ENCODE measurements at regions not wholly inside any gene's neighbourhood (a gene's known extent, or its start where the extent isn't known, plus 50 kb on each side); places are given as distances from the start of the nearest gene placed in this dataset.

- ChIA-PET POLR2A (no interaction called here), CTCF (no interaction called here)
- Histone ChIP-seq H3K4me3 (ENCODE audit: control insufficient read depth in 1 of 7, extremely low read depth in 1 of 7, insufficient read depth in 4 of 7, low read depth in 2 of 7, low read length in 6 of 7) (no peak overlapping the region), H3K9me3 (ENCODE audit: control extremely low read depth in 1 of 5, control insufficient read depth in 4 of 5, insufficient read depth in 2 of 5, low read depth in 1 of 5, low read length in 4 of 5) (peaks cover 0 to 2% (median 0%) of the 10 kb centered on the region in 5 experiments), H3K4me1 (ENCODE audit: control extremely low read depth in 1 of 4, control insufficient read depth in 4 of 4, insufficient read depth in 4 of 4, low read length in 3 of 4) (peaks cover 0 to 14% (median 9%) of the 10 kb centered on the region in 4 experiments), H3K27ac (ENCODE audit: insufficient read depth in 1 of 2, low read depth in 1 of 2, low read length in 2 of 2, poor library complexity in 1 of 2, severe bottlenecking in 2 of 2) (no peak overlapping the region), H3K36me3 (ENCODE audit: control insufficient read depth in 4 of 4, insufficient read depth in 4 of 4, low read length in 3 of 4) (no peaks in the 10 kb centered on the region), H3K27me3 (replicated peaks in 2 of 5; ENCODE audit: control insufficient read depth in 4 of 5, insufficient read depth in 5 of 5, low read length in 4 of 5) (no peaks in the 10 kb centered on the region)
- peak in 2 of 3 donors; percentile 27 to 36 for DNase-seq
- WGBS (ENCODE audit: insufficient coverage), result 11% methylated on average over 4 of the region's 4 CpGs
These were observed 188.3 kb downstream of the RSL24D1 start for GRCh38 chr15:55008421-55008820.

- POLR2A ChIA-PET, result no interaction called here
- WGBS (ENCODE audit: insufficient coverage), result 30% methylated on average over 4 of the region's 5 CpGs
- H3K27me3 ChIP-seq (replicated peaks in 2 of 5; ENCODE audit: control insufficient read depth in 4 of 5, insufficient read depth in 5 of 5, low read length in 4 of 5), result no peaks in the 10 kb centered on the region
- no peaks in the 10 kb centered on the region for H3K36me3 ChIP-seq (ENCODE audit: control insufficient read depth in 4 of 4, insufficient read depth in 4 of 4, low read length in 3 of 4)
- H3K4me1 ChIP-seq (ENCODE audit: control extremely low read depth in 1 of 4, control insufficient read depth in 4 of 4, insufficient read depth in 4 of 4, low read length in 3 of 4), result peaks cover 0 to 14% (median 9%) of the 10 kb centered on the region in 4 experiments
- CTCF ChIA-PET, result no interaction called here
- DNase-seq, result peak in 2 of 3 donors; percentile 10 to 12
- H3K4me3 ChIP-seq (ENCODE audit: control insufficient read depth in 1 of 7, extremely low read depth in 1 of 7, insufficient read depth in 4 of 7, low read depth in 2 of 7, low read length in 6 of 7), result no peak overlapping the region
- H3K9me3 ChIP-seq (ENCODE audit: control extremely low read depth in 1 of 5, control insufficient read depth in 4 of 5, insufficient read depth in 2 of 5, low read depth in 1 of 5, low read length in 4 of 5), result peaks cover 0 to 4% (median 0%) of the 10 kb centered on the region in 5 experiments
- H3K27ac ChIP-seq (ENCODE audit: insufficient read depth in 1 of 2, low read depth in 1 of 2, low read length in 2 of 2, poor library complexity in 1 of 2, severe bottlenecking in 2 of 2), result no peak overlapping the region
These were observed 189.2 kb downstream of the RSL24D1 start for GRCh38 chr15:55007561-55007960.

- POLR2A ChIA-PET, result no interaction called here
- no peak for DNase-seq
- no peak overlapping the region for H3K27ac ChIP-seq (ENCODE audit: insufficient read depth in 1 of 2, low read depth in 1 of 2, low read length in 2 of 2, poor library complexity in 1 of 2, severe bottlenecking in 2 of 2)
- H3K4me1 ChIP-seq (ENCODE audit: control extremely low read depth in 1 of 4, control insufficient read depth in 4 of 4, insufficient read depth in 4 of 4, low read length in 3 of 4), result peaks cover 0 to 14% (median 9%) of the 10 kb centered on the region in 4 experiments
- no peak overlapping the region for H3K4me3 ChIP-seq (ENCODE audit: control insufficient read depth in 1 of 7, extremely low read depth in 1 of 7, insufficient read depth in 4 of 7, low read depth in 2 of 7, low read length in 6 of 7)
- no peaks in the 10 kb centered on the region for H3K36me3 ChIP-seq (ENCODE audit: control insufficient read depth in 4 of 4, insufficient read depth in 4 of 4, low read length in 3 of 4)
- H3K9me3 ChIP-seq (ENCODE audit: control extremely low read depth in 1 of 5, control insufficient read depth in 4 of 5, insufficient read depth in 2 of 5, low read depth in 1 of 5, low read length in 4 of 5), result peaks cover 0 to 5% (median 2%) of the 10 kb centered on the region in 5 experiments
- CTCF ChIA-PET, result no interaction called here
- no peaks in the 10 kb centered on the region for H3K27me3 ChIP-seq (replicated peaks in 2 of 5; ENCODE audit: control insufficient read depth in 4 of 5, insufficient read depth in 5 of 5, low read length in 4 of 5)
These were observed 191.1 kb downstream of the RSL24D1 start for GRCh38 chr15:55005679-55006078.

GRCh38 chr15:55003965-55004873, 192.5 kb downstream of the RSL24D1 start:
- WGBS (ENCODE audit: insufficient coverage), result 99% methylated on average over 9 of the region's 9 CpGs
- Histone ChIP-seq H3K27me3 (replicated peaks in 2 of 5; ENCODE audit: control insufficient read depth in 4 of 5, insufficient read depth in 5 of 5, low read length in 4 of 5) (no peaks in the 10 kb centered on the region), H3K36me3 (ENCODE audit: control insufficient read depth in 4 of 4, insufficient read depth in 4 of 4, low read length in 3 of 4) (no peaks in the 10 kb centered on the region), H3K4me3 (ENCODE audit: control insufficient read depth in 1 of 7, extremely low read depth in 1 of 7, insufficient read depth in 4 of 7, low read depth in 2 of 7, low read length in 6 of 7) (no peak overlapping the region), H3K4me1 (ENCODE audit: control extremely low read depth in 1 of 4, control insufficient read depth in 4 of 4, insufficient read depth in 4 of 4, low read length in 3 of 4) (peaks cover 0 to 14% (median 9%) of the 10 kb centered on the region in 4 experiments), H3K27ac (ENCODE audit: insufficient read depth in 1 of 2, low read depth in 1 of 2, low read length in 2 of 2, poor library complexity in 1 of 2, severe bottlenecking in 2 of 2) (no peak overlapping the region), H3K9me3 (ENCODE audit: control extremely low read depth in 1 of 5, control insufficient read depth in 4 of 5, insufficient read depth in 2 of 5, low read depth in 1 of 5, low read length in 4 of 5) (peaks cover 0 to 5% (median 2%) of the 10 kb centered on the region in 5 experiments)
- POLR2A ChIA-PET, result no interaction called here
- no peak for DNase-seq
- CTCF ChIA-PET, result no interaction called here

GRCh38 chr15:54998661-54999060, 198.1 kb downstream of the RSL24D1 start:
- H3K9me3 ChIP-seq (ENCODE audit: control extremely low read depth in 1 of 5, control insufficient read depth in 4 of 5, insufficient read depth in 2 of 5, low read depth in 1 of 5, low read length in 4 of 5), result peaks cover 0 to 5% (median 2%) of the 10 kb centered on the region in 5 experiments
- 100% methylated on average over 1 of the region's 1 CpG for WGBS (ENCODE audit: insufficient coverage)
- no peaks in the 10 kb centered on the region for H3K4me1 ChIP-seq (ENCODE audit: control extremely low read depth in 1 of 4, control insufficient read depth in 4 of 4, insufficient read depth in 4 of 4, low read length in 3 of 4)
- no peak overlapping the region for H3K4me3 ChIP-seq (ENCODE audit: control insufficient read depth in 1 of 7, extremely low read depth in 1 of 7, insufficient read depth in 4 of 7, low read depth in 2 of 7, low read length in 6 of 7)
- CTCF ChIA-PET, result no interaction called here
- no peaks in the 10 kb centered on the region for H3K36me3 ChIP-seq (ENCODE audit: control insufficient read depth in 4 of 4, insufficient read depth in 4 of 4, low read length in 3 of 4)
- no peaks in the 10 kb centered on the region for H3K27me3 ChIP-seq (replicated peaks in 2 of 5; ENCODE audit: control insufficient read depth in 4 of 5, insufficient read depth in 5 of 5, low read length in 4 of 5)
- DNase-seq, result no peak
- POLR2A ChIA-PET, result no interaction called here
- H3K27ac ChIP-seq (ENCODE audit: insufficient read depth in 1 of 2, low read depth in 1 of 2, low read length in 2 of 2, poor library complexity in 1 of 2, severe bottlenecking in 2 of 2), result no peak overlapping the region

DNA sequence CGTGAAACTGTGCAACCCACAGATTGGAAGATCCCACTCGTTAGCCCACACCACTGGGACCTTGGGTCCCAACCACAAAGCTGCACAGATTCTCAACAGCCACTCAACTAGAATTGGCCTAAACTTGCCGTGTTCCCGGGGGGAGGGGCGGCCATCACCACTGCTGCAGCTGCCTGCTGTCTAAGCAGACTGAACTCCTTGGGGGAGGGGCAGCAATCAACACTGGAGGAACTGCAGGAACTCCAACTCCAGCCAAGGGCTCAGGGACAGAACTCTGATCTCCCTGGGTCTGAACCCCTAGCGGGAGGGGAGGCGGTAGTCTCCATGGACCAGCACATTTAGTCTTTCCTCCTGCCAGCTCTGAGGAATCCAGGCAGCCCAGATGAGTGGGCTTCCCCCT, 205.9 kb downstream of the RSL24D1 start:
- ChIA-PET POLR2A (no interaction called here), CTCF (no interaction called here)
- 99% methylated on average over 7 of the region's 7 CpGs for whole genome bisulfite sequencing (ENCODE audit: insufficient coverage)
- Histone ChIP-seq H3K4me3 (ENCODE audit: control insufficient read depth in 1 of 7, extremely low read depth in 1 of 7, insufficient read depth in 4 of 7, low read depth in 2 of 7, low read length in 6 of 7) (no peak overlapping the region), H3K4me1 (ENCODE audit: control extremely low read depth in 1 of 4, control insufficient read depth in 4 of 4, insufficient read depth in 4 of 4, low read length in 3 of 4) (no peaks in the 10 kb centered on the region), H3K27ac (ENCODE audit: insufficient read depth in 1 of 2, low read depth in 1 of 2, low read length in 2 of 2, poor library complexity in 1 of 2, severe bottlenecking in 2 of 2) (no peak overlapping the region), H3K36me3 (ENCODE audit: control insufficient read depth in 4 of 4, insufficient read depth in 4 of 4, low read length in 3 of 4) (no peaks in the 10 kb centered on the region), H3K27me3 (replicated peaks in 2 of 5; ENCODE audit: control insufficient read depth in 4 of 5, insufficient read depth in 5 of 5, low read length in 4 of 5) (no peaks in the 10 kb centered on the region), H3K9me3 (ENCODE audit: control extremely low read depth in 1 of 5, control insufficient read depth in 4 of 5, insufficient read depth in 2 of 5, low read depth in 1 of 5, low read length in 4 of 5) (peaks cover 0 to 4% (median 0%) of the 10 kb centered on the region in 5 experiments)
- DNase-seq, result no peak

DNA sequence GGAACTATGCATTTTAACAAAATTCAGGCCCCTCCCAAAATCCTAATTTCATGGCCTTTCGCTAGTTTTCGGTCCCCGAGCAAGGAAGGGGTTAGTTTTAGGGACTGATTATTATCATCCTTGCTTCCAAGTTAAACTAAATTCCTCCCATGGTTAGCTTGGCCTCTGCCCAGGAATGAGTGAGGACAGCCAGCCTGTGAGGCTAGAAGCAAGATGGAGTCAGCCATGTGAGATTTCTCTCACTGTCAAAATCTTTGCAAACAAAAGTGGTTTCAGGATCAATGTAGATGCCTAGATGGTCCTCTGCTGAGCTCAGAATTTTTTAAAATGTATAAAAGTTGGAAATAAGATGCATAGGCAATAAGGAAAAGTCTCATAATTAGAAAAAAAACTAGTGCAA, 208.9 kb downstream of the RSL24D1 start:
- no peak overlapping the region for H3K27ac ChIP-seq (ENCODE audit: insufficient read depth in 1 of 2, low read depth in 1 of 2, low read length in 2 of 2, poor library complexity in 1 of 2, severe bottlenecking in 2 of 2)
- DNase-seq, result no peak
- CTCF ChIA-PET, result no interaction called here
- H3K4me3 ChIP-seq (ENCODE audit: control insufficient read depth in 1 of 7, extremely low read depth in 1 of 7, insufficient read depth in 4 of 7, low read depth in 2 of 7, low read length in 6 of 7), result no peak overlapping the region
- no peaks in the 10 kb centered on the region for H3K4me1 ChIP-seq (ENCODE audit: control extremely low read depth in 1 of 4, control insufficient read depth in 4 of 4, insufficient read depth in 4 of 4, low read length in 3 of 4)
- H3K36me3 ChIP-seq (ENCODE audit: control insufficient read depth in 4 of 4, insufficient read depth in 4 of 4, low read length in 3 of 4), result no peaks in the 10 kb centered on the region
- POLR2A ChIA-PET, result no interaction called here
- no CpG with 5 or more reads among the region's 3 CpGs for WGBS (ENCODE audit: insufficient coverage)
- H3K27me3 ChIP-seq (replicated peaks in 2 of 5; ENCODE audit: control insufficient read depth in 4 of 5, insufficient read depth in 5 of 5, low read length in 4 of 5), result no peaks in the 10 kb centered on the region
- peaks cover 0 to 4% (median 0%) of the 10 kb centered on the region in 5 experiments for H3K9me3 ChIP-seq (ENCODE audit: control extremely low read depth in 1 of 5, control insufficient read depth in 4 of 5, insufficient read depth in 2 of 5, low read depth in 1 of 5, low read length in 4 of 5)
